HG02973 (cell line): ENCODE measurements at regions not wholly inside any gene's neighbourhood (a gene's known extent, or its start where the extent isn't known, plus 50 kb on each side); places are given as distances from the start of the nearest gene placed in this dataset.
"Not testable (repeated sequence)": the region's sequence is repeated elsewhere in the genome, so short reads cannot be mapped to it uniquely, and the experiment has no call there.

Source experiments
- ATAC-seq: cut with Tn5 transposase; IDR thresholded peaks from one replicate; pipeline ENCODE4 v1.9.1; 2021; ENCODE audit warnings: moderate library complexity; ENCODE audit not compliant: unreplicated experiment

GRCh38 chr16:85529489-85530369 is 83.4 kb upstream of the GSE1 start:
- ATAC-seq, result no peak

- no peak for ATAC-seq
These were observed 82.8 kb upstream of the GSE1 start for GRCh38 chr16:85530370-85530739.

GRCh38 chr16:85531516-85531915 is 81.6 kb upstream of the GSE1 start:
- ATAC-seq, result no peak

DNA sequence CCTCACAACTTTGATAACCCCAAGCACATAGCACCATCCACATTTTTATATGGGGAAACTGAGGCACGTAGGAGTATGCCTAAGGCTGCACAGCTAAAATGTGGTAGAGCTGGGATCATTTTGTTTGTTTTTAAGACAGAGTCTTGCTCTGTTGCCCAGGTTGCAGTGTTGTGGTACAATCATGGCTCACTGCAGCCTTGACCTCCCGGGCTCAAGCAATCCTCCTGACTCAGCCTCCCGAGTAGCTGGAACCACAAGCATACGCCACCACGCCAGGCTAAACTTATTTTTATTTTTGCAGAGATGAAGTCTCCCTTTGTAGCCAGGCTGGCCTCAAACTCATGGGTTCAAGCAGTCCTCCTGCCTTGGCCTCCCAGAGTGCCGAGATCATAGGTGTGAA is 81.0 kb upstream of the GSE1 start:
- ATAC-seq, result no peak

GRCh38 chr16:85533593-85533992 is 79.5 kb upstream of the GSE1 start:
- ATAC-seq, result not testable (repeated sequence)

DNA sequence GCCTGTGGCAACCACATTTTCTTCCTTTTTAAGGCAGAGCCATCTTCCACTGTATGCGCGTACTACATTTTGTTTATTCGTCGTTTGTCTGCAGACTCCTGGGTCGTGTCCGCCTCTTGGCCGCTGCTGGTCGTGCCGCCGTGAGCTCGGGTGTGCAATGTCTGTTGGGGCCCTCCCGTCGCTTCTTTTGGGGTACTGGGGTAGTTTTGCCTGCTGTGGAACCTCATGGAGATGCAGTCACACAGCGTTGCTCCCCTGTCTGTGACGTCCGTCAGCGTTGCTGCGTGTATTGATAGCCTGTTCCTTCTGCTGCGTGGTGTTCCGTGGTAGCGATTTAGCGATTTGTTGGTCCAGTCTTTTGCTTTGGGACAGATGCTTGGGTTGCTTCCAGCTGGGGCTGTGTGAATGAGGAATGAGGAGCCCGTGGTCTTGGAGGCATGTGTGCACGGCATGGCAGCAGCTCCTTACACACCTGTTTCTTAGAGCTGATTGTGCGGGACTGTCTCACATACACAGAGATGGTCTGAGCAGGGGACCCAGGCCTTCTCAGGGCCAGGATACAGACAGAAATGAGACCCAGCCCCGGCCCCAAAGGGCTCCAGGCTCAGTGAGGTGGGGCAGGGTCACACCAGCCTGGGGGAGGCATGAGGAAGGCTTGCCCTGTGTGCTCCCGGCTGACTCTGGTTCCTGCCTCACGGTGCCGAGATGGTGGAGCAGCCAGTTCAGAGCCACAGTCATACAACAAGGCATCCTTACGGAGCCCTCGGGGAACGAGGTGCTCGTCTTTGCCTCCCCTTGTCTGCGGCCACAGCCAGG is 78.4 kb upstream of the GSE1 start:
- ATAC-seq, result no peak

GRCh38 chr16:85535352-85536072 is 77.6 kb upstream of the GSE1 start:
- ATAC-seq, result no peak

DNA sequence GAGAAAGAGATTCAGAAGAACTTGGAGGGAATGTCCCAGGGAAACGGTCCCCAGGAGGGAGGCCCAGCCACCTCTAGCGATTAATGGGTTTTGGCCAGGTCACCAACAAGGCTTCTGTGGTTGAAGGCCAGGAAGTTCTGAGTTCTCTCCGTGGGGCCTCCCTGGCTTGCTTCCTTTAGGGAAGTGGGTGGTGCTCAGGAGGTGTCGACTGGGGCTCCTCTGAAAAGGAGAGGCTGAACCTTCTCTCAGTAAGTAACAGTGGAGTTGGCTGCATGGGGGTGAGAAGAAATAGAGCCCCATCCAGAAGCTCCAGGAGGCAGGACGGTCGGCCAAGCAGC is 77.1 kb upstream of the GSE1 start:
- ATAC-seq, result no peak

DNA sequence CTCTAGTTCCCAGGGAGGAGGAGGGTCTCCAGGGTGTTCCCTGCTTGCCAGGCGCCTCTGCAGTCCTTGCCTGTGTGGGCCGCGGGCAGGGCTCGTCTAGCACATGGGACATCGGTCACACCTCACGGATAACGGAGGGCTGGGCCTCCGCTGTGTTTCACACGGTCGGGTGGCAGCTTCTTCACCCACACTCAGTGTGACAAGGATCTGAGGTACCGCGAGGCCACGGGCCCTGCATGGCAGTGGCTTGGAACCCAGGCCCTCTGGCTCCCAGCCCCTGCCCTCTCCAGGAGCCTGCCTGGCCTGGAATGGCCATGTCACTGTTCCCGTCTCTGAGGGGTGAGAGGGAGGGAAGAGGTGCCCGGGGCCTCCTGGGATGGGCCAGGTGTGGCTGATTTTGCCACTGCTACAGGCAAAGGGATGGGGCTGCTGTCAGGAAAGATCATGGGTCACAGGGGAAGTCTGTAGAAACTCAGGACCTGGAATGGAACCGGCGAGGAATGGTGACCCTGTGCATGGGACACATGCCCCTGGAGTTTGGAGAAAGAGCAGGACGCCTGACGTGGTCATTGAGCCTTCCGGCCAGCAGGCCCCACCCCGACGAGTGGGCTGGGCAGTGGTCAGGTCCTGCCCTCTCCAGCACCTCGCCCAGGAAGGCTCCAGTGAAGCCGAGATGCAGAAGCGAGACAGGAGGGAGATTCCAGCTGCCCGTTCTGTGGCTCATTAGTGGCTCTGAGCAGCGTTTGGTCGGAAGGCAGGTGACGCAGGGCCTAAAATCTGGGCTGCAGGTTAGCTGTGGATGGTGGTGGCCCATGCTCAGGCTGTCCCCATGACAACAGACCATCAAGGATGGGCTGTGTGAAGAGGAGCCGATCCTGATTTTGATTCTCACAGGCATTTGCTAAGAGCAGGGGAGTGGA is 76.5 kb upstream of the GSE1 start:
- ATAC-seq, result no peak

DNA sequence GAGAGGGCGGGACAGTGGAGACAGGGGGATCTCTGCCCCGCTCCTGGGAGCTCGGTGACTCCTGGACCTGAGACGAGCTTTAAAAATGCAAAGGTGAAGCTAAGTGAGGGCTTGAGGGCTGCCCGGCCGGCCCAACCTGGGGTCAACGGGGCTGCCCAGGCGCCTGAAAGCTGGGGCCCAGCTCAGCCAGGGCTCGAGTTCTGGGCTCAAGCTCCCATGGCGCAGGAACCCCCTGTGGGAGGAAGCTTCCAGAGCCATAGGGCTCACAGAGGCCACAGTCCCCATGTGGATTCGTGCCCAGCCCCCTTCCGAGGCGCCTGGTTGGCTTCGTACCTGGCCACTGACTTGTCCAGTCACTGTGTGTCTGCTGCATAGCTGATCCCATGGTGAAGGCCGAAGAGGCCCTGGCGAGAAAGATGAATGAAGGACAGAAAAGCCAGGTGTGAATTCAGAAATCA is 75.8 kb upstream of the GSE1 start:
- ATAC-seq, result no peak

DNA sequence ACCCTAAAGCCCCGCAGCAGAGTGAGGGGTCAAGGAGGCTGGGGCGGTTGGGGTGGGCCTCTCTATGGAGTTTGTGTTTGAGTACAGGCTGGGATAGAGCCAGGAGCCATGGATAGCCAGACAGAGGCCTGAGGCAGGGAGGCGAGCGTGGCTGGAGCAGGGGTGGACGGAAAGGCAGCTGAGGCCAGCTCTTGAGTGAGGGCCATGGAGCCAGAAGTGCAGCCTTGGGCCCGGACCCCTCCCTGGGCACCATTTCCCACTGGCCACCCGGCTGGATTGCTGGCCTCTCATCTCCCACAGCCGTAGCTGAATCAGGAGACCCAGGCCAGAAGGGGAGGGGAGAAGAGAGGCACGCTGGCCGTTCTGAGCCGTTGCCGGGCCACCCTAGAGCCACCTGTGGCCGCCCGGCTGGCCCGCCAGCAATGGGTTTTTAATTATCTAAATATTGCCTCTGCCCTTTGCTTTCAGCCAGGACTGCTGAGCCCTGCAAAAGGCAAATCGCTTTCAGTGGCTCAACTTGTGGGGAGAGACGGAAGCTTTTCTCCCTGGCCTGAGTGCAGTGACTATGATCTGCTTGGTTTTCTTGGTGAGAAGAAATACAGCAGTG is 75.2 kb upstream of the GSE1 start:
- no peak for ATAC-seq

DNA sequence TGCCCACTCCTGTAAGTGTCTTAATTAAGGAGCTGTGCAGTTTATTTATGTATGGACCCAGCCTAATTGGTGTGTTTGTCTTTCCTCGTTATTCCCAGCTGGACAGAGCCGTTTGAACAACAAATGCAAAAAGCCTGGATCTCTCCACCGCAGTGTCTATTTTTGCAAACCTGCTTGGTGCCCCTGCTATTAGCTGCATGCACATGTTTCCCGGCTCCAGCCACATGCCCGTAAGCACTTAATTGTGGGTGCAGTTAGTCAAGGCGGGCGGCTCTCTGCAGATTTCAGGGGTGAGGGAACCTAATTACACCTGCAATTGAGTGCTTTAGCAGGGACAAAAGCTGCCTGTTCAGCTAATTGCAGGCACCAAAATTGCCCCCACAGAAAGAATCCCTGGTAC is 74.0 kb upstream of the GSE1 start:
- ATAC-seq, result no peak

GRCh38 chr16:85539629-85540291 is 73.4 kb upstream of the GSE1 start:
- no peak for ATAC-seq

GRCh38 chr16:85541181-85541580 is 71.9 kb upstream of the GSE1 start:
- no peak for ATAC-seq

GRCh38 chr16:85541619-85541979 is 71.5 kb upstream of the GSE1 start:
- ATAC-seq, result no peak

GRCh38 chr16:85541980-85542900 is 70.9 kb upstream of the GSE1 start:
- no peak for ATAC-seq

DNA sequence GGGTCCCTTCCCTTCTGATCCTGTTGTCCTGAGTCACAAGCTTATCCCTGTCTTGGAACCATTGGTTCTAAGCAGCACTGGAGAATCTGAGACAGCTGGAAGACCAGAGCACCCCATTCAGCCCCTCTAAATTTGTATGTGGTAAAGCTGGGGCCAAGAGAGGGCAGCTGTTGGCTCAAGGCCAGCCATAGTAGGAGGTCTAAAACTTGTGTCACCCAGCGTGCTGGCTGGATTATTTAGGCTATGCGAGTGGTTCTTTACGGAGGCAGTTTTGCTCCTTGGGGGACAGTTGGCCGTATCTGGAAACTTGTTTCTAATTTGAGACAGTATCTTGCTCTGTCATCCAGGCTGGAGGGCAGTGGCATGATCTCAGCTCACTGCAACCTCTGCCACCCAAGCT is 69.6 kb upstream of the GSE1 start:
- ATAC-seq, result no peak

GRCh38 chr16:85544016-85544415 is 69.1 kb upstream of the GSE1 start:
- ATAC-seq, result no peak

- no peak for ATAC-seq
These were observed 68.5 kb upstream of the GSE1 start for GRCh38 chr16:85544668-85545067.
